VCaP (cell line): ENCODE measurements at regions not wholly inside any gene's neighbourhood (a gene's known extent, or its start where the extent isn't known, plus 50 kb on each side); places are given as distances from the start of the nearest gene placed in this dataset.

Experiments used
- H3K27ac ChIP-seq: fragments of 450-650 bp; 2 replicates; pipeline ENCODE4 v1.5.1; 2017
- TF ChIP-seq, protein P1 (sequence below): fragments of 450-650 bp; conservative IDR thresholded peaks from 2 replicates; pipeline ENCODE4 v1.5.1; 2017; ENCODE audit warnings: mild to moderate bottlenecking, moderate library complexity

DNA sequence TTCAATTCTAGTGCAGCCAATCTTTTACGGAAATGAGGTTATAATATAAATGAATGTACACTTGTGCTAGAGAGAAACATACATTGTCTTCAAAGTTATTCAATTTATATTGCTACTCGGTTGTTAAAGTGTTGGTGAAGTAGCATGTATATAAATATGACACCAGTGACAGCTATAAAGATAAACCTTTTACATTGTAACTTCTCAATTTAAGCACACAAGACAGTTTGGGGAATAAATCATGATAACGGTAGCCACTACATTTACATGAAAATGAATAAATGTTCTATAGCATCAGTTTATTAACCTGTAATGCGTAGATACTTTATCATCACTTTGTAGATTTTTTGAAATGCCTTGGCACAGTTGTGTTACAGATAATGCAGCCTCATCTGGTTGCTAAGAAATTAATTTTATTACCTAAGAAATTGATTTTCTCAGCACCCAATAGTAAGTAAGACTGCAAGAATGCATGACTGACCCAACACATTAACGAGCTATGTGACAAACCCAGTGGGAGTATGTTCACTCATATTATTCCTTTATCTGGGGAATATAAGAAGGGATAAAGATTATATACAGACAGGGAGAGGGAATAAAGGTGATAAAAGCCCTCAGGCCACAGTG lies 283.9 kb upstream of the NPVF start:
- TF ChIP-seq, protein P1, sequence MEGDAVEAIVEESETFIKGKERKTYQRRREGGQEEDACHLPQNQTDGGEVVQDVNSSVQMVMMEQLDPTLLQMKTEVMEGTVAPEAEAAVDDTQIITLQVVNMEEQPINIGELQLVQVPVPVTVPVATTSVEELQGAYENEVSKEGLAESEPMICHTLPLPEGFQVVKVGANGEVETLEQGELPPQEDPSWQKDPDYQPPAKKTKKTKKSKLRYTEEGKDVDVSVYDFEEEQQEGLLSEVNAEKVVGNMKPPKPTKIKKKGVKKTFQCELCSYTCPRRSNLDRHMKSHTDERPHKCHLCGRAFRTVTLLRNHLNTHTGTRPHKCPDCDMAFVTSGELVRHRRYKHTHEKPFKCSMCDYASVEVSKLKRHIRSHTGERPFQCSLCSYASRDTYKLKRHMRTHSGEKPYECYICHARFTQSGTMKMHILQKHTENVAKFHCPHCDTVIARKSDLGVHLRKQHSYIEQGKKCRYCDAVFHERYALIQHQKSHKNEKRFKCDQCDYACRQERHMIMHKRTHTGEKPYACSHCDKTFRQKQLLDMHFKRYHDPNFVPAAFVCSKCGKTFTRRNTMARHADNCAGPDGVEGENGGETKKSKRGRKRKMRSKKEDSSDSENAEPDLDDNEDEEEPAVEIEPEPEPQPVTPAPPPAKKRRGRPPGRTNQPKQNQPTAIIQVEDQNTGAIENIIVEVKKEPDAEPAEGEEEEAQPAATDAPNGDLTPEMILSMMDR, result no peak
- no peak overlapping the region for H3K27ac ChIP-seq

DNA sequence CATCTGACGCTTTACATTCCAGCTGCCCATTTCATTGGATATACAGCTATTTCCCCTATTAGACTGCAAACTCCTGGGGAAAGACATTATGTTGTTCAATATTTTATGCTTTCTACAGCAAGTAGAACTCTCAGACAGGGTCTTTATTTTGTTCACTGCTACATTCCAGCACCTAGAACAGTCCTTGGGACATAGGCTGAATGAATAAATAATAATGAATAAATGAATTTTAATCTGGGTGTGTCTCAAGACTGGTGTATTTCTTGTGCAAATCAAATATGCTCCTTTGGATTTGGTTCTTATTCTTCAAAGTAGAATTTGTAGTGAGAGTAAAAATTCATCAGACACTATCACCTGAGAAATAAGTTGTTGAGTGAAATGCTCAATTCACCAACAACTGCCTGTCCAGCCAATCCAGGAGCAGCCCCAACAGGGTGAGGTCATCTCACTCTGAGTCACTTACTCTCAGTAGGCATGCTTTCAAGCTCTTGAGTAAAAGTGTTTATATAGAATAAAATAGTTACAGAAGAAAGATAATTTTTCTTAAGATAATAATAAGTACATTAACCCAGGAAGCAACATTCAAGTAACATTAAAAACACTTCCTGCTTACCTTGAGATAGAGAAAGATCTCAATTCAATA lies 287.5 kb upstream of the NPVF start:
- TF ChIP-seq, protein P1, result no peak

DNA sequence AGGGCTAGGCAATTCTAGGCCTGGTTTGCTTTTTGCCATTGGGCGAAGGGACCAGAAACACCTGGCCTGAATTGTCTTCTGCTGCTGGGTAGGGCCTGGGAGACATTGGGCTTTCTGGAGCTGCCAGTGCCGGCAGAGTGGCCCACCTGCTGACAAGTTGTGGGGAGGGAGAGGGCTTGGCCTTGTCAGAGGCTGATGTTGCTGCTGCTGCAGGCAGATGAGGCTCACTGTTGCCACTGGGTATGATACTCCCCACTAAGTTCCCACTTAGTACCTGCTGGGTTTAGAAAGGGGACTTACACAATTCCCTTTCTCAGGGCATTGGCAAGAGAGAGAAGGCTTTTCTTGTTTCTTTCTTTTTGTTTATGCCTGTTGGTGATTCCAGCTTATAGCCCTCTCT lies 289.6 kb upstream of the NPVF start:
- TF ChIP-seq, protein P1, result no peak
- H3K27ac ChIP-seq, result no peak overlapping the region

More for the DNA sequence above, 287.5 kb upstream of the NPVF start:
- H3K27ac ChIP-seq, result no peak overlapping the region

DNA sequence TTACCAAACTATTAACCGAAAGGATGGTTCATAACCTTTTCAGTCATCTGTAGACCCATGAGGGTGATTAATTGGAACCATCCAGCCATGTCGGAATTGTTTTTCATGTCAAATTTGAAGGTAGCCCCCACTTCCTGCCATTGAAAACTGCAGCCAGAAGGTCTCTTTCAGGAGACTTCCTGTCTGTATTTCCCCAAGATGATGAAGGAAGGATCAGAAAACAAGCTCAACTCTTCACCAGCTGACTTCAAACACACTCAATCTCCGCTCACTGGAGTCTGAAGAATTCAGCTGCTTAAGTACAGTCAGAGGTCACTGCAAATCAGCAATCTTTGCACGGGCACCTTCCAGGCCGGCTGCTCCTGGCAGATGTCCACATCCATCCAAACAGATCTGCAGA lies 291.7 kb upstream of the NPVF start:
- TF ChIP-seq, protein P1, result no peak
- no peak overlapping the region for H3K27ac ChIP-seq

DNA sequence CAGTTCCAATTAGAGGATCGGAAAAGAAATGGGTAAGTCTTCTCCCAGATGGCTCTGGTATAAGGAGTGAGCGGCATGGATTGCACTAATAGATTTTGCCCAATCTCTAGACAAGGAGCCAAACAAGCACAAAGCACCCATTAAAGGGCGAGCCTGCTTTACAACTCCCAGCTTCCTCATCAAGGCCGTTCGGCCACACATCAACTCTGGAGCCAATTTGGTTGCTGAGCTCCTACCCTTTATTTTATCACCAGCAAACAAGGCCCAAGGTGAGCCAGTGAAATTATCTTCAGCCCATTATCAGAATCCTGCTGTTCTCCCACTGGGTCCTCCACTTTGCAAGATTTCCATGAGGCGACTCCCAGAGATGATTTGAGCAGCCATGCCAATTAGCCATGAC lies 292.2 kb upstream of the NPVF start:
- TF ChIP-seq, protein P1, result no peak
- no peak overlapping the region for H3K27ac ChIP-seq

DNA sequence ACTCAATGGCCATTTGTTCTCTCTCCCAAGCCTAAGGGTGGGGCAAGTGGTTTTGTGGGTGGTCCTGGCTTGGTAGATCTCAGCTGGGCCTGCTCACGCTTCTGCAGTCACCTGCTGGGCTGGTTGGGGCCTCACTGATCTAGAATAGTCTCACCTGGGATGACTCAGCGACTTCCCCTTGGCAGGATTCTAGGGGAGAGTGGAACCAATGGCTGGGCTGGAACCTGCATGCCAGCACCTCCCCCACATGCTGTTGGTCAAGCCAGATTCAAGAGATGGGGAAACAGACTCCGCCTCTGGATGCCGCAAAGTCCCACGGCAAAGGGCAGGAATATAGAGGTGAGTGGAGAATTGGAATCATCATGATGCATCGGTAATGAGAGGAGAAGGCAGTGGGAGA lies 292.9 kb upstream of the NPVF start:
- H3K27ac ChIP-seq, result no peak overlapping the region
- TF ChIP-seq, protein P1, result no peak

DNA sequence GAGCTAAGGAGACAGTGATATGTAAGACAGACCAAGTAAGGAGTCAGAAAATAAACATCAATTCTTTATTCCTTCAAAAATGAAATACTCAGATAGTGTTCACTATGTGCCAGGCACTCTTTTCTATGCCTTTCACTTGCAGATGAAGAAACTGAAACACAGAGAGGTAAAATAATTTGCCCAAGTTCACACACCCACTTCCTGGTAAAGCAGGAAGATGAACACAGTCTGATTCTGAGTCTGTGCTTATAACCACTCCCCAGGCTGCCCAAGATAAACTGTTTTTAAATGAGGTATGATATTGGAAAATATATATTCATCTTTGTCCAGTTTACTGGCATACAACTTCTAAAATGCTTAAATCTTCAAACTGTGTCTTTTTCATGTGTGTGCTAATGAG lies 294.4 kb upstream of the NPVF start:
- H3K27ac ChIP-seq, result no peak overlapping the region
- TF ChIP-seq, protein P1, result no peak
